Tibial nerve (tissue), 3 donors: ENCODE measurements at regions not wholly inside any gene's neighbourhood (a gene's known extent, or its start where the extent isn't known, plus 50 kb on each side); places are given as distances from the start of the nearest gene placed in this dataset.

Experiments used
- POLR2A ChIP-seq, 2 donors: fragments of 450-650 bp; IDR thresholded peaks; one replicate each; pipeline ENCODE4 v1.6.1; 2017; ENCODE audit warnings: antibody characterized with exemption in 2 of 2, mild to moderate bottlenecking in 2 of 2, moderate library complexity in 2 of 2
- TF ChIP-seq, protein P1 (sequence below), 5 experiments: fragments of 200-600 bp in 3 of 5; fragments of 450-650 bp in 2 of 5; sonication (generic) in 3 of 5; IDR thresholded peaks; one replicate each; pipeline ENCODE4 v1.5.1; 2016 to 2019; ENCODE audit warnings: antibody characterized with exemption in 5 of 5, mild to moderate bottlenecking in 3 of 5, moderate library complexity in 2 of 5

DNA sequence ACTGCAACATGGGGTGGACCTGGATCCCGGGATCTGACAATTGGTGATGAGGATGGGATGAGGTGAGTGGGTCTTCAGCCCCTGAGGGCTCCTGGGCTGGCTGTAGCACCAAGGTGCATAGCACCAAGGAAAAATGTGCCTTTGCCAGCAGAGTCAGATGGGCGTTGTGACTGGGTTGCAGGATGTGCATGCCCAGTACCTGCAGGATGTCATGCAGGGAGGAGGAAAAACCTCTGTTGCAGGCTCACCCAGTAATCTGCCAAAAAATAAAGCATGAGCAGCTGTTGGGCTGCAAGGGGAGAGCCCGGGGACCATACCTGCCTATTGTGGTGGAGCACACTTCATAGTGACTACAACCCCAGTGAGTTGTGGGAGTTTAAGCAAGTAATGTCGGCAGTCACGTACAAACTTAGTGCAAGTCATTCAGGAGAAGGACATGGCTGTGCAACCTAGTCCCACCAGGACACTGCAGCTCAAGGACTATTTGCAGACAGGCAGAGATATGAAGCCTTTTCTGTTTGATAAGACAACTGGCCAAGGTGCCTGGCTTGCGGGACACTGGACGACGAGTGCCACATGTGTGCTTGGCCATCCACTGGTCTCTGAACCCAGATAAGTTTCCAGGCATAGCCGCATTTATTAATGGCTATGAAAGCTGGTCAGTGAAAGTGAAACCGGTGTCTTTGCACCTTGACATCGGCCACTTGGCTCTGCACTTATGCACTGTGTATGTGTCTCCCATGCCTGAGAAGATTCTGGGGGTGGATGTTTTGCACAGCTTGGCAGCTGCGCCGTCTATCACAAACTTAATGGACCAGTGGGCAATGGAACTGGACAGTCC is 499.8 kb downstream of the KCNJ2 start:
- TF ChIP-seq, protein P1, sequence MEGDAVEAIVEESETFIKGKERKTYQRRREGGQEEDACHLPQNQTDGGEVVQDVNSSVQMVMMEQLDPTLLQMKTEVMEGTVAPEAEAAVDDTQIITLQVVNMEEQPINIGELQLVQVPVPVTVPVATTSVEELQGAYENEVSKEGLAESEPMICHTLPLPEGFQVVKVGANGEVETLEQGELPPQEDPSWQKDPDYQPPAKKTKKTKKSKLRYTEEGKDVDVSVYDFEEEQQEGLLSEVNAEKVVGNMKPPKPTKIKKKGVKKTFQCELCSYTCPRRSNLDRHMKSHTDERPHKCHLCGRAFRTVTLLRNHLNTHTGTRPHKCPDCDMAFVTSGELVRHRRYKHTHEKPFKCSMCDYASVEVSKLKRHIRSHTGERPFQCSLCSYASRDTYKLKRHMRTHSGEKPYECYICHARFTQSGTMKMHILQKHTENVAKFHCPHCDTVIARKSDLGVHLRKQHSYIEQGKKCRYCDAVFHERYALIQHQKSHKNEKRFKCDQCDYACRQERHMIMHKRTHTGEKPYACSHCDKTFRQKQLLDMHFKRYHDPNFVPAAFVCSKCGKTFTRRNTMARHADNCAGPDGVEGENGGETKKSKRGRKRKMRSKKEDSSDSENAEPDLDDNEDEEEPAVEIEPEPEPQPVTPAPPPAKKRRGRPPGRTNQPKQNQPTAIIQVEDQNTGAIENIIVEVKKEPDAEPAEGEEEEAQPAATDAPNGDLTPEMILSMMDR (IDR thresholded peaks at IDR 0.05), result no peak
- TF ChIP-seq POLR2A (IDR thresholded peaks at IDR 0.05), result no peak
